ENCODE measurements at regions not wholly inside any gene's neighbourhood (a gene's known extent, or its start where the extent isn't known, plus 50 kb on each side); places are given as distances from the start of the nearest gene placed in this dataset.
"Not testable (repeated sequence)": the region's sequence is repeated elsewhere in the genome, so short reads cannot be mapped to it uniquely, and the experiment has no call there.

GRCh38 chr10:108561649-108562048 lies 1361.7 kb downstream of the XPNPEP1 start:
- TF ChIP-seq ZNF274 (IDR thresholded peaks at IDR 0.05; ENCODE audit: low read depth, low read length): no peak
- no peak overlapping the region for H3K4me3 ChIP-seq (ENCODE audit: low read length)

- no peak overlapping the region for H3K4me3 ChIP-seq (ENCODE audit: low read length)
- TF ChIP-seq ZNF274 (IDR thresholded peaks at IDR 0.05; ENCODE audit: low read depth, low read length): no peak
Measured at GRCh38 chr10:108560488-108560887, 1362.8 kb downstream of the XPNPEP1 start.

- H3K4me3 ChIP-seq (ENCODE audit: low read length): no peak overlapping the region
- TF ChIP-seq ZNF274 (IDR thresholded peaks at IDR 0.05; ENCODE audit: low read depth, low read length): no peak
Measured at GRCh38 chr10:108556186-108556585, 1367.1 kb downstream of the XPNPEP1 start.

GRCh38 chr10:108545921-108546320 lies 1377.4 kb downstream of the XPNPEP1 start:
- TF ChIP-seq ZNF274 (IDR thresholded peaks at IDR 0.05; ENCODE audit: low read depth, low read length): no peak

GRCh38 chr10:108544500-108545120 lies 1378.7 kb downstream of the XPNPEP1 start:
- H3K4me3 ChIP-seq (ENCODE audit: low read length): no peak overlapping the region
- no peak for TF ChIP-seq ZNF274 (IDR thresholded peaks at IDR 0.05; ENCODE audit: low read depth, low read length)

More at GRCh38 chr10:108545921-108546320, 1377.4 kb downstream of the XPNPEP1 start:
- no peak overlapping the region for H3K4me3 ChIP-seq (ENCODE audit: low read length)

GRCh38 chr10:108533551-108533950 lies 1369.0 kb upstream of the SORCS1 start:
- not testable (repeated sequence) for H3K4me3 ChIP-seq (ENCODE audit: low read length)

GRCh38 chr10:108523016-108523800 lies 1358.7 kb upstream of the SORCS1 start:
- TF ChIP-seq ZNF274 (IDR thresholded peaks at IDR 0.05; ENCODE audit: low read depth, low read length): no peak
- no peak overlapping the region for H3K4me3 ChIP-seq (ENCODE audit: low read length)

GRCh38 chr10:108521827-108522492 lies 1357.5 kb upstream of the SORCS1 start:
- H3K4me3 ChIP-seq (ENCODE audit: low read length): no peak overlapping the region
- TF ChIP-seq ZNF274 (IDR thresholded peaks at IDR 0.05; ENCODE audit: low read depth, low read length): no peak

GRCh38 chr10:108515821-108516220 lies 1351.3 kb upstream of the SORCS1 start:
- no peak for TF ChIP-seq ZNF274 (IDR thresholded peaks at IDR 0.05; ENCODE audit: low read depth, low read length)
- H3K4me3 ChIP-seq (ENCODE audit: low read length): no peak overlapping the region

GRCh38 chr10:108500396-108500795 lies 1335.9 kb upstream of the SORCS1 start:
- H3K4me3 ChIP-seq (ENCODE audit: low read length): no peak overlapping the region
- no peak for TF ChIP-seq ZNF274 (IDR thresholded peaks at IDR 0.05; ENCODE audit: low read depth, low read length)

- H3K4me3 ChIP-seq (ENCODE audit: low read length): no peak overlapping the region
- TF ChIP-seq ZNF274 (IDR thresholded peaks at IDR 0.05; ENCODE audit: low read depth, low read length): no peak
Measured at GRCh38 chr10:108496106-108496505, 1331.6 kb upstream of the SORCS1 start.

- no peak for TF ChIP-seq ZNF274 (IDR thresholded peaks at IDR 0.05; ENCODE audit: low read depth, low read length)
- H3K4me3 ChIP-seq (ENCODE audit: low read length): no peak overlapping the region
Measured at GRCh38 chr10:108490944-108491343, 1326.4 kb upstream of the SORCS1 start.

GRCh38 chr10:108471420-108471819 lies 1306.9 kb upstream of the SORCS1 start:
- TF ChIP-seq ZNF274 (IDR thresholded peaks at IDR 0.05; ENCODE audit: low read depth, low read length): no peak
- no peak overlapping the region for H3K4me3 ChIP-seq (ENCODE audit: low read length)

- H3K4me3 ChIP-seq (ENCODE audit: low read length): no peak overlapping the region
Measured at GRCh38 chr10:108469940-108470339, 1305.4 kb upstream of the SORCS1 start.

More at GRCh38 chr10:108469940-108470339, 1305.4 kb upstream of the SORCS1 start:
- no peak for TF ChIP-seq ZNF274 (IDR thresholded peaks at IDR 0.05; ENCODE audit: low read depth, low read length)

Data from GM08714 (cell line).